Ammon's horn (tissue), 1 donor: ENCODE measurements at regions not wholly inside any gene's neighbourhood (a gene's known extent, or its start where the extent isn't known, plus 50 kb on each side); places are given as distances from the start of the nearest gene placed in this dataset.
"Not testable (repeated sequence)": the region's sequence is repeated elsewhere in the genome, so short reads cannot be mapped to it uniquely, and the experiment has no call there.

ENCODE experiments used
- DNase-seq: peaks from one replicate; pipeline ENCODE4 v3.0.0-alpha.2; 2016; ENCODE audit warnings: low spot score

GRCh38 chr4:13763707-13764106 is 136.2 kb upstream of the BOD1L1 start:
- no peak for DNase-seq

- DNase-seq, result no peak
These were observed 138.0 kb upstream of the BOD1L1 start for GRCh38 chr4:13765539-13765938.

DNA sequence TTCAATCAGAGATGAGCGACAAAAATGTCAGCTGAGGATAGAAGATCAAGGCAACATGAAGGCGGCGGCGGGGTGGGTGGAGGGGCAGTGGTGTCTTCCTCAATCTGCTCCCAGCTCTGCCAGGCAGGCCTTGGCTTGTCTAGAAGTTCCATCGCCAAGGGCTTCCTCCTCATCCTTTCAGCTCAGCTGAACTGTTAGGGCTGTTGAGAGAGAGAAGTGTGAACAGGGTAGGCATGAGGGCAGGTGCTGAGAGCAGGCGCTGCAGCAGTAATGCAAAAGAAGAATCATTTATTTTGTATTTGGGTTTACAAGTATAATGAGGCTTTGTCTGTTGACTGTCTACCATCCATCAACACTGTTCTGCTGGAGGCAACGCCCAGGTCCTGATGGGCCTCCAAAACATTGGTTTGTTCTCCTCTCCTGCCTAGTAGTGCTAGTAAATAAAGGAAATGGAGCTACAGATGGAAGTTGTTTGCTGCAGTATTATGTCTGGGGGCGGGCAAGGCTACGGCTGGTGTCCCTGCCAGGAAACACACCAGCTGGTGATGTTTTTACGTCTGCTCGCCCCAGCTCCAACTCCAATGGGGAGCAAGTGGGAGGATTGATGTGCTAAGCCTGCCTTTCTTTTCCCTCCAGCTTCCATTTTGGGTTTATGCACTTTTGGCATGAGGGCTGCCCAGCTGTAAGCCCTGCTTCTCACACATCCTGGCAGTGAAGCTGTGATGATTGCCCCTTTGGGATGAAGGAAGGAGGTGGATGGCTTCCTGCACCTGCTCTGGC is 139.4 kb upstream of the BOD1L1 start:
- DNase-seq, result peak; percentile 69

DNA sequence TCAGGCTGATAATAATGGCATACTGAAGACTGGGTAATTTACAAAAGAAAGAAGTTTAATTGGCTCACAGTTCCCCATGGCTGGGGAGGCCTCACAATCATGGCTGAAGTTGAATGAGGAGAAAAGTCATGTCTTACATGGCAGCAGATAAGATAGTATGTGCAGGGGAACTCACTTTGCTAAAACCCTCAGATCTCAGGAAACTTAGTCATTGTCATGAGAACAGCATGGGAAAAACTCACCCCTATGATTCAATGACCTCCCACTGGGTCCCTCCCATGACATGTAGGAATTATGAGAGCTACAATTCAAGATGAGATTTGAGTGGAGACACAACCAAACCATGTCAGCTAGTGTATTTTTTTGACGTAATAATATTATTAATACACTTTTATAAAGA is 149.8 kb upstream of the BOD1L1 start:
- no peak for DNase-seq

DNA sequence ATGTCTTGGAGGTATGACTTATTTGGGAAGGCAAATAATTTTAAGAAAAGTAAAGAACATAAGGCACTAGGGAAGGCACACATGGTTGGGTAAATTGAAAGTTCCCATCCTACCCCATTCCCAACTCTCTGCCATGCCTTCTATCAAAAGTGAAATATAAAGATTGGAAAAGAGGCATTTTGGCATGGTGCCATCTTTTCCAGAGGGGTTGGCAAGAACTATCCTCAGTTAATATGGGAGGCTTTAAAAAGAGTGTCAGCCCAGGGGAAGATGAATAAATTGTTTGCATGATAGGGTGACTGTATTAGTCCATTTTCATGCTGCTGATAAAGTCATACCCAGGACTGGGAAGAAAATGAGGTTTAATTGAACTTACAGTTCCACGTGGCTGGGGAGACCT is 150.8 kb upstream of the BOD1L1 start:
- DNase-seq, result no peak

- no peak for DNase-seq
These were observed 154.7 kb upstream of the BOD1L1 start for GRCh38 chr4:13782231-13782630.

GRCh38 chr4:13783800-13784411 is 156.4 kb upstream of the BOD1L1 start:
- peak; percentile 92 for DNase-seq

DNA sequence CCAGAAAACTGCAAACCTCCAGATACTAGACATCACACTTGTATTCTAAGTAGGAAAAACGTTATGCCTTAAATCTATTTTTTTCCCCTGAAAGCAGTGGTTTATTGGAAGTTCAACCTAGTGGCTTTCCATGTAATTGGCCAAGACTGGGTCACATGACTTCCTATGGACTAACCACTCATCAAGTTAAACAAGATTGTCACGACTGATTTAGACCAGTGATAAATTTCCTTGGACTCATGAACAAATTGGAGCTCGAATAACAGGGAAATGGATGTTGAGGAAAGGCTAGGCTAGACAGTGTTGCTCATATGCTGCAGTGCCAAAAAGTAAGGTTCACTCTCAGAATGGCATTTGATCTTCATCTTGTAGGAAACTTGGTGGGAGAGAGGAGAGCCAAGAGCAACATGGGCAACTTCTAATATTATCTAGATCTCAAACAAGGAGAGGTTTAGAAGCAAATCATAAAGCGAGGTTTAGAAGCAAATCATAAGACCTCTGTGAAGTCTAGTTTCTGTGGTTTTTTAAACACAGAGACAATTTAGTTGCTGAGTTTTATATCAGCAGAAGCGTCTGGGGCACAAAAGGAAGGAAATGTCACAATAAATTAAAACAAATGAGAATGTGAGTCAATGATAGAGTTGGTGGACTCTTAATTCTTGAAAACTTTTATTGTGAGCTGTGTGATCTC is 165.6 kb upstream of the BOD1L1 start:
- no peak for DNase-seq

DNA sequence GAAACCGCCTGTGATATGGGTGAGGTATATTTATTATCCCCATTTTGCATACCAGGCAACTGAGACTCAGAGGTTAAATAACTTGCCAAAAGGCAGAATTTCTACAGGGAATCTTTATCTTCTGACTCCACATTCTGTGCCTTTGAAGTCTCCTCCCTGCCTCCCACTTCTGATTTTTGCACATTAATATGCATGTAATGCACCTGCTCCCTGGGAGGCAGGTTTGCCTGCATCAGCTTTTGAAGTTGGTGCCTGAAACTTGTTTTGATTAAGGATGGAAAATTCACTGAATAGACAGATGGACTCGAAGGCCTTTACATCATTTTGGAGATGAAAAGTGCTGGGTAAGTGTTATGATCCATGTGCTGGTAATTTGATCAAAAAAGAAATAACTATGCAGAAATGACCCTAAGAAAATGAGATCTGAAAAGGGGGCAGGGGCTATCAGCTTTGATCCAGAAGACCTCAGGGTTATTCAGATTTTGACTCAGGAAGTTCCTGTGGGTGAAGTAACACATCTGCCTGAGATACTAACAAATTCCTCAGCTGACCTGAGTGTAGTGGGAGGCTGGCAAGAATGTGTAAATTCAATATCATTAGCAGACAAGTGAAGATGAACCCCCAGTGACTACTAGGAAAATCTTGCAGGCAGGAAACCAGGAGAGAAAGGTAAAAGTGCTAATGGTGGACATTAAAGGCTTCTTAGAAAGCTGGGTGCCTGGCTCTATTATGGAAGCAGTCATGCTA is 167.5 kb upstream of the BOD1L1 start:
- DNase-seq, result no peak

DNA sequence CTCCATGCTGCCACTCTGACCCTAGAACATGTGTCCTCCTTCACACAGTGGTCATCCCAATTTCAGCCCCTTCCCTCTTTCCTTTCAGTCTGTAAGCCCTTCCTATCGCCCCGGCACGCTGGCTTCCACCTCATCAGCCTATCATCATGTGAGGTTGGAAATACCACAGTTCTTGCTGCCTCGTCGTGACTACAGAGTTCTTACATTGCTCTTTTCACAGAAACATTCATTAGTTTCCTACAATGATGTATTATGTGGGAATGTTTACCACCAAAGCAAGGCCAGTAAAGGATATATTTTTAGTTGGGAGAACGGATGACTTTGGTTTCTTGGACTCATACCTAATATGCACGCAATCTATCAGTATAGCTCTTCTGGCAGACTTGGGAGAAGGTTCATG is 169.5 kb upstream of the BOD1L1 start:
- DNase-seq, result no peak

DNA sequence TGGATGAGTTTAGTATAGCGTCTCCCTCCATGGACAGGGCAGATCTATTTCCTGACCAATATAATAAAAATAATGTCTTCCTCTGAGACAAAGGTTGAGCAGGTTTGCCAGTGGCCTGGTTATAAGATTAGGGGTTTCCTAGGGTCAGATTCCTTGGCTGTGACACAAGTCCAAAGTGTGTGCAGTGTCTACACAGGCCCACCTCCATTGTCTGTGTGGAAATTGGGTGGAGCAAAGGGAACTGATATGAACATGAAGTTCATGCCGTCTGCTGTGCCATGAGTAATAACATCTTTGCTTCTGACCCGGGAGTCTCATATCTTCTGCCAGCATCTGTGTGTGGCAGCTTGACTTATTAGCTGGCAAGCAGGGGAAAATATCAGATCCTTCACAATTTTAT is 187.7 kb upstream of the BOD1L1 start:
- no peak for DNase-seq

DNA sequence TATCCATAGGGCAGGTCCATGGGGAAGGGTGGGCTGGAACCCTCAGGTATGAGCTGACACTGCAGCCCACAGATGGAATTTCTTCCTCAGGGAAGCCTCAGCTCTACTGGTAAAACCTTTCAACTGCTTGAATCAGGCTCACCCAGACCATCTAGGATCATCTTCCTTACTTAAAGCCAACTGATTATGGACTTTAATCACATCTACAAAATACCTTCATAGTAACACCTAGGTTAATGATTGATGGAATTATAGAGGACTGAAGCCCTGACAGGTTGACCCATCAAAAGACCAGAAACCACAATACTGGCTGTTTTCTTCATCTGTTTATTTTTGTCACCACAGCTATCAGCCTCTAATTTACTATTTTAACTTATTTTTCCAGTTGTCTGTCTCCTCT is 188.9 kb upstream of the BOD1L1 start:
- no peak for DNase-seq

DNA sequence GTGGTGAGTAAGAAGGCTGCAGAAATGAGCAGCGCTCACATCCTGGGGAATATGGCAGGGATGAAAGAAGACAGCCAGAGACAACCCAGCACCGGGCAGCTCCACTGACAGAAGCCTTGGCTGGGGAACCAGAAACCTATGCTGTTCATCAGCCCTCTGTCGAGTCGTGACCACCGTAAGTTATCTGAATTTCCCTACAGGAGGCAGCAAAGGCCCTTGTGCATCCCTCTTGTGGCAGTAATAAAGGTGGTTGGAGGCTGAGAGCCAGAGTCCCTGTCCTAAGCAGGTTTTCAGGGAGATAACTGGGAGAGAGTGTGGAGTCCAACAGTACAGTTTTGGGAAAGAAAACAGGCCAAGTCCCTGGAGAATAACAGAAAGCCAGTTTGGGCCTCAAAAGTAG is 194.0 kb upstream of the BOD1L1 start:
- no peak for DNase-seq

- DNase-seq, result not testable (repeated sequence)
These were observed 198.3 kb upstream of the BOD1L1 start for GRCh38 chr4:13825822-13826221.

- DNase-seq, result no peak
These were observed 201.9 kb upstream of the BOD1L1 start for GRCh38 chr4:13829457-13829856.

GRCh38 chr4:13830449-13830848 is 202.9 kb upstream of the BOD1L1 start:
- DNase-seq, result no peak

- no peak for DNase-seq
These were observed 205.8 kb upstream of the BOD1L1 start for GRCh38 chr4:13833171-13833804.

DNA sequence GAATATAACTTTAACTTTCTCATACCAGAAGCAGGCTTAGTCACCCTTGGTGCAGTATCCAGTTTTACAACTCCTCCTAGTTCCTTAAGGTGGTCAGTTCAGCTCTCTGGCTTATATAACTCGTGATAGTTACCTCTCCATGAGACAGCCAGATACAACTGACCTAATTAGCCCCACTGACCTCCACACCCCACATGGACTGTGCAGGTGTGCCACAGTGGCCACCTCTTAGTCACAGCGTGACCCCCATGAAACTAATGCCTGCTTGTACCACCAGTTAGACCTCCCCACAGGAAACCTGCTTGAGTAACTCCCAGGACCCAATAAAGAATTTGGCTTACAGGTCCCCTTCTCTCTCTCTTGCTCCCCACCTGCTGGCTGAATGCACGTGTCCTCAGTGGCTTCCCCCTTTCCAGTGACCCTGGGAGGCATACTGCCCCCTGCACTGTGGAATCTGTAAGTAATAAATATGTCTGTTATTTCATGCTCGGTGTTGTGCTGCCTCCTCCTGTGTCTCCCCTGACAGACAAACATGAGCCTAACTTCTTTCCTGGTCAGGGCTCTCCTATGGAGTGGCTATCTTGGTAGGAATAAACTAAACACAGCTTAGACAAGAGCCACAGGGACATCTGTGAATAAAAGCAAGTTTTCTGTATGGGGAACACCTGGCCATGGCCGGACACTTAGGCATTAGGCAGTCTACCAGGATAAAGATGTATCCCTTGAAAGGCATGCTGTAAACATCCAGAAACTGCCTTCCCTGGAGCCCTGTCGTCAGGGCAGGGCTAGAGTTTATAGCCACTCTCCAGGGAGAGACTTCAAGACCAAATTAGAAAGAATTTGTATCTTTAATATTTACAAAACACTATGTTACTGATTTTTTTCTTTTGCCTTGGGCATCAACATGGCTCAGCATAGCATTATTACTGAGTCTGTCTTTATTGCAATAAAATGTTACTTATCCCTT is 209.7 kb upstream of the BOD1L1 start:
- no peak for DNase-seq

GRCh38 chr4:13840502-13841190 is 213.1 kb upstream of the BOD1L1 start:
- no peak for DNase-seq

DNA sequence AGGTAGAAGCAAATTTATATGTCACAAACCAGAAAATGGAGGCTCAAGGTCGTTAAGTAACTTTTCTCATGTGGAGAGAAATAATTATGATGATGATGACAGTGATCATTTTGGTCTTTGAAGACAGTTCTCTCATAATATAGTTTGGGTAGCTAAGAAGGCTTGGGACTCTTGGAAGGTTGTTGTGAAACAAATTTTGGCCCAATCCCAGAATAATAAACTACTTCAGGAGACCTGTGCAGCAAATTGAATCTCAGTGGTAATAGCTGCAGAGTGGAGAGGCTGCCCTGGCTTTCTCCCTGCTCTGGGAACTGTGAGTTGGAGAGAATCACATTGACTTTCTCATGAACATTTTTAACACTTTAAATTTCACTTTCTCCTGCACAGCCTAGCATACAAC is 217.2 kb upstream of the BOD1L1 start:
- no peak for DNase-seq
